Mesendoderm (in vitro differentiated cells): ENCODE measurements at regions not wholly inside any gene's neighbourhood (a gene's known extent, or its start where the extent isn't known, plus 50 kb on each side); places are given as distances from the start of the nearest gene placed in this dataset.

ENCODE experiments used
- DNase-seq: peaks from one replicate; pipeline ENCODE4 v3.0.0; 2013
- H2AK5ac ChIP-seq: 2 replicates; pipeline ENCODE4 v1.6.1; 2013; ENCODE audit warnings: low read length, inconsistent platforms
- H2BK120ac ChIP-seq: 2 replicates; pipeline ENCODE4 v1.6.1; 2013; ENCODE audit warnings: low read depth, mild to moderate bottlenecking, low read length, moderate library complexity, mixed read lengths
- H2BK15ac ChIP-seq: replicated peaks from 2 replicates; pipeline ENCODE4 v1.6.1; 2013; ENCODE audit warnings: low read depth, mild to moderate bottlenecking, moderate library complexity
- H2BK5ac ChIP-seq: 2 replicates; pipeline ENCODE4 v1.6.1; 2013; ENCODE audit warnings: low read length, inconsistent platforms
- H3K18ac ChIP-seq: 2 replicates; pipeline ENCODE4 v1.6.1; 2013; ENCODE audit warnings: mild to moderate bottlenecking, low read length, mixed read lengths
- H3K23ac ChIP-seq: one replicate; pipeline ENCODE4 v1.6.1; 2013; ENCODE audit warnings: low read length
- H3K27ac ChIP-seq: 2 replicates; pipeline ENCODE4 v1.5.1; 2013; ENCODE audit warnings: low read depth, mild to moderate bottlenecking, inconsistent platforms, low read length, moderate library complexity
- H3K27me3 ChIP-seq: 2 replicates; pipeline ENCODE4 v1.6.1; 2013; ENCODE audit warnings: low read length, control low read depth, mild to moderate bottlenecking, inconsistent platforms; ENCODE audit not compliant: insufficient read depth, poor library complexity
- H3K36me3 ChIP-seq: 2 replicates; pipeline ENCODE4 v1.6.1; 2013; ENCODE audit warnings: low read length, inconsistent platforms; ENCODE audit not compliant: control insufficient read depth, insufficient read depth
- H3K4ac ChIP-seq: one replicate; pipeline ENCODE4 v1.6.1; 2013; ENCODE audit warnings: low read depth, mild to moderate bottlenecking, low read length, moderate library complexity
- H3K4me1 ChIP-seq: 2 replicates; pipeline ENCODE4 v1.6.1; 2013; ENCODE audit warnings: low read depth, low read length, inconsistent platforms; ENCODE audit not compliant: control insufficient read depth
- H3K4me2 ChIP-seq: 2 replicates; pipeline ENCODE4 v1.6.1; 2013; ENCODE audit warnings: low read length
- H3K4me3 ChIP-seq: 2 replicates; pipeline ENCODE4 v1.5.1; 2013; ENCODE audit warnings: mild to moderate bottlenecking, low read length
- H3K56ac ChIP-seq: one replicate; pipeline ENCODE4 v1.6.1; 2013; ENCODE audit warnings: low read length
- H3K79me1 ChIP-seq: 2 replicates; pipeline ENCODE4 v1.6.1; 2013; ENCODE audit warnings: low read length, inconsistent platforms
- H3K79me2 ChIP-seq: 2 replicates; pipeline ENCODE4 v1.6.1; 2013; ENCODE audit warnings: mild to moderate bottlenecking, low read length; ENCODE audit not compliant: control insufficient read depth, insufficient read depth
- H3K9ac ChIP-seq: 2 replicates; pipeline ENCODE4 v1.6.1; 2013; ENCODE audit warnings: low read length, inconsistent platforms
- H4K5ac ChIP-seq: one replicate; pipeline ENCODE4 v1.6.1; 2013; ENCODE audit warnings: low read length
- H4K8ac ChIP-seq: one replicate; pipeline ENCODE4 v1.6.1; 2013; ENCODE audit warnings: low read depth, mild to moderate bottlenecking, control low read depth, low read length, moderate library complexity
- WGBS: extraction: QIAGEN DNeasy Blood & Tissue Kit; methylation state at CpG from one replicate; pipeline ENCODE4 v1.1.7; 2013; ENCODE audit warnings: low lambda C conversion rate, missing lambda C conversion rate; ENCODE audit not compliant: insufficient coverage; ENCODE audit errors: extremely low coverage; 5-methylcytosine and 5-hydroxymethylcytosine counted together

GRCh38 chr2:37550190-37550589 is 121.3 kb downstream of the CDC42EP3 start:
- Histone ChIP-seq H4K5ac (no peak overlapping the region), H3K27ac (no peak overlapping the region), H3K4me3 (no peak overlapping the region), H3K4ac (no peak overlapping the region), H3K18ac (no peak overlapping the region), H3K56ac (no peak overlapping the region), H3K4me1 (no peaks in the 10 kb centered on the region), H2BK15ac (no peak overlapping the region), H3K9ac (no peak overlapping the region), H2AK5ac (no peak overlapping the region), H3K79me2 (no peaks in the 10 kb centered on the region), H2BK120ac (no peak overlapping the region), H3K79me1 (no peaks in the 10 kb centered on the region), H3K4me2 (no peak overlapping the region), H3K23ac (no peak overlapping the region), H4K8ac (no peak overlapping the region), H3K27me3 (no peaks in the 10 kb centered on the region), H2BK5ac (no peak overlapping the region), H3K36me3 (no peaks in the 10 kb centered on the region)
- no peak for DNase-seq

- no peaks in the 10 kb centered on the region for H3K36me3 ChIP-seq
Observed at GRCh38 chr2:37551783-37552182, 119.7 kb downstream of the CDC42EP3 start.

GRCh38 chr2:37552339-37552738 is 119.1 kb downstream of the CDC42EP3 start:
- Histone ChIP-seq H2AK5ac (no peak overlapping the region), H2BK5ac (no peak overlapping the region), H3K27me3 (no peaks in the 10 kb centered on the region), H2BK120ac (no peak overlapping the region), H4K8ac (no peak overlapping the region), H3K18ac (no peak overlapping the region), H3K56ac (no peak overlapping the region), H3K36me3 (no peaks in the 10 kb centered on the region), H3K9ac (no peak overlapping the region), H3K4me3 (no peak overlapping the region), H3K4me2 (no peak overlapping the region), H3K27ac (no peak overlapping the region), H3K23ac (no peak overlapping the region), H3K79me2 (no peaks in the 10 kb centered on the region), H4K5ac (no peak overlapping the region), H3K4ac (no peak overlapping the region), H3K79me1 (no peaks in the 10 kb centered on the region), H3K4me1 (no peaks in the 10 kb centered on the region), H2BK15ac (no peak overlapping the region)
- WGBS: no CpG with 5 or more reads among the region's 2 CpGs
- DNase-seq: no peak

More at GRCh38 chr2:37551783-37552182, 119.7 kb downstream of the CDC42EP3 start:
- DNase-seq: no peak
- Histone ChIP-seq H2BK5ac (no peak overlapping the region), H3K9ac (no peak overlapping the region), H3K56ac (no peak overlapping the region), H4K8ac (no peak overlapping the region), H3K27me3 (no peaks in the 10 kb centered on the region), H2BK15ac (no peak overlapping the region), H3K4me3 (no peak overlapping the region), H3K18ac (no peak overlapping the region), H3K4me2 (no peak overlapping the region), H3K4me1 (no peaks in the 10 kb centered on the region), H2AK5ac (no peak overlapping the region), H4K5ac (no peak overlapping the region), H3K79me2 (no peaks in the 10 kb centered on the region), H3K23ac (no peak overlapping the region), H3K79me1 (no peaks in the 10 kb centered on the region), H3K27ac (no peak overlapping the region), H2BK120ac (no peak overlapping the region), H3K4ac (no peak overlapping the region)
- no CpG with 5 or more reads among the region's 3 CpGs for WGBS

- H2BK15ac ChIP-seq: no peak overlapping the region
- no peak overlapping the region for H2AK5ac ChIP-seq
- no peak overlapping the region for H3K23ac ChIP-seq
- H4K8ac ChIP-seq: no peak overlapping the region
- no peaks in the 10 kb centered on the region for H3K27me3 ChIP-seq
- no peak overlapping the region for H2BK5ac ChIP-seq
- H3K9ac ChIP-seq: no peak overlapping the region
- no peak overlapping the region for H3K4me2 ChIP-seq
- H4K5ac ChIP-seq: no peak overlapping the region
- H3K56ac ChIP-seq: no peak overlapping the region
- H3K4me3 ChIP-seq: no peak overlapping the region
- no peaks in the 10 kb centered on the region for H3K4me1 ChIP-seq
- no peaks in the 10 kb centered on the region for H3K79me2 ChIP-seq
- H3K4ac ChIP-seq: no peak overlapping the region
- no peak overlapping the region for H2BK120ac ChIP-seq
- no peak overlapping the region for H3K27ac ChIP-seq
- H3K79me1 ChIP-seq: no peaks in the 10 kb centered on the region
- no CpG with 5 or more reads among the region's 5 CpGs for WGBS
- no peak for DNase-seq
- no peaks in the 10 kb centered on the region for H3K36me3 ChIP-seq
- no peak overlapping the region for H3K18ac ChIP-seq
Observed at GRCh38 chr2:37553411-37554154, 117.9 kb downstream of the CDC42EP3 start.

GRCh38 chr2:37554155-37554510 is 117.3 kb downstream of the CDC42EP3 start:
- WGBS: no CpG with 5 or more reads among the region's 2 CpGs
- no peaks in the 10 kb centered on the region for H3K4me1 ChIP-seq
- H3K36me3 ChIP-seq: no peaks in the 10 kb centered on the region
- H3K27ac ChIP-seq: no peak overlapping the region
- H3K23ac ChIP-seq: no peak overlapping the region
- H3K79me1 ChIP-seq: no peaks in the 10 kb centered on the region
- H4K8ac ChIP-seq: no peak overlapping the region
- no peak overlapping the region for H3K9ac ChIP-seq
- no peak overlapping the region for H2BK5ac ChIP-seq
- H3K4me2 ChIP-seq: no peak overlapping the region
- H4K5ac ChIP-seq: no peak overlapping the region
- H2BK15ac ChIP-seq: no peak overlapping the region
- H3K4ac ChIP-seq: no peak overlapping the region
- DNase-seq: no peak
- no peak overlapping the region for H3K56ac ChIP-seq
- no peak overlapping the region for H2BK120ac ChIP-seq
- no peak overlapping the region for H2AK5ac ChIP-seq
- H3K18ac ChIP-seq: no peak overlapping the region
- no peaks in the 10 kb centered on the region for H3K79me2 ChIP-seq
- no peaks in the 10 kb centered on the region for H3K27me3 ChIP-seq
- no peak overlapping the region for H3K4me3 ChIP-seq

GRCh38 chr2:37554687-37555086 is 116.8 kb downstream of the CDC42EP3 start:
- H4K8ac ChIP-seq: no peak overlapping the region
- H3K36me3 ChIP-seq: no peaks in the 10 kb centered on the region
- no peak overlapping the region for H2BK5ac ChIP-seq
- H3K18ac ChIP-seq: no peak overlapping the region
- no peaks in the 10 kb centered on the region for H3K27me3 ChIP-seq
- no peak overlapping the region for H2AK5ac ChIP-seq
- H3K56ac ChIP-seq: no peak overlapping the region
- no peak overlapping the region for H2BK120ac ChIP-seq
- H3K23ac ChIP-seq: no peak overlapping the region
- DNase-seq: no peak
- H3K4me1 ChIP-seq: no peaks in the 10 kb centered on the region
- WGBS: no CpG with 5 or more reads among the region's 2 CpGs
- H3K27ac ChIP-seq: no peak overlapping the region
- no peak overlapping the region for H3K9ac ChIP-seq
- H3K4ac ChIP-seq: no peak overlapping the region
- no peak overlapping the region for H3K4me2 ChIP-seq
- no peak overlapping the region for H2BK15ac ChIP-seq
- no peaks in the 10 kb centered on the region for H3K79me2 ChIP-seq
- no peaks in the 10 kb centered on the region for H3K79me1 ChIP-seq
- H3K4me3 ChIP-seq: no peak overlapping the region
- no peak overlapping the region for H4K5ac ChIP-seq
